Upper lobe of right lung (tissue), 1 donor: ENCODE measurements at regions not wholly inside any gene's neighbourhood (a gene's known extent, or its start where the extent isn't known, plus 50 kb on each side); places are given as distances from the start of the nearest gene placed in this dataset.

Source experiments
- ATAC-seq: fragments of 200-7000 bp; cut with Tn5 transposase; one replicate; pipeline ENCODE4 v1.9.1; 2020; ENCODE audit warnings: mild to moderate bottlenecking, moderate library complexity
- DNase-seq: peaks from one replicate; pipeline ENCODE4 v3.0.0-alpha.2; 2020
- H3K27ac ChIP-seq: fragments of 200-600 bp; one replicate; pipeline ENCODE4 v1.8.0; 2022
- H3K27me3 ChIP-seq: fragments of 200-600 bp; one replicate; pipeline ENCODE4 v1.8.0; 2022; ENCODE audit warnings: mild to moderate bottlenecking
- H3K36me3 ChIP-seq: fragments of 200-600 bp; one replicate; pipeline ENCODE4 v1.8.0; 2022
- H3K4me1 ChIP-seq: fragments of 200-600 bp; one replicate; pipeline ENCODE4 v1.8.0; 2022
- H3K4me3 ChIP-seq: fragments of 200-600 bp; one replicate; pipeline ENCODE4 v1.8.0; 2022; ENCODE audit warnings: mild to moderate bottlenecking
- H3K9me3 ChIP-seq: fragments of 200-600 bp; one replicate; pipeline ENCODE4 v1.8.0; 2022
- CTCF ChIP-seq: fragments of 200-600 bp; IDR thresholded peaks from one replicate; pipeline ENCODE4 v1.8.0; 2022; ENCODE audit warnings: antibody characterized with exemption
- intact Hi-C: fragments of 100-400 bp; cut with DNase I; formaldehyde crosslinking; loops from one replicate; pipeline ENCODE4 v1.11.0; 2022
- donor health status: DM: no; HTN: yes; CAD: no; lungs with severe emphysema.

GRCh38 chr2:183919926-183920325 is 678.4 kb upstream of the ZNF804A start:
- Histone ChIP-seq H3K36me3 (no peaks in the 10 kb centered on the region), H3K4me1 (no peaks in the 10 kb centered on the region), H3K27me3 (no peaks in the 10 kb centered on the region), H3K9me3 (no peaks in the 10 kb centered on the region), H3K4me3 (no peak overlapping the region), H3K27ac (no peak overlapping the region)
- ATAC-seq (no peak), DNase-seq (no peak)
- no peak for TF ChIP-seq CTCF
- intact Hi-C loops: no loop called here

GRCh38 chr2:183925281-183925680 is 673.0 kb upstream of the ZNF804A start:
- TF ChIP-seq CTCF: no peak
- ATAC-seq (no peak), DNase-seq (no peak)
- intact Hi-C loops: no loop called here
- H3K4me1 ChIP-seq: no peaks in the 10 kb centered on the region
- no peak overlapping the region for H3K27ac ChIP-seq
- H3K36me3 ChIP-seq: no peaks in the 10 kb centered on the region
- H3K27me3 ChIP-seq: no peaks in the 10 kb centered on the region
- no peaks in the 10 kb centered on the region for H3K9me3 ChIP-seq
- H3K4me3 ChIP-seq: no peak overlapping the region

- Histone ChIP-seq H3K27me3 (no peaks in the 10 kb centered on the region), H3K36me3 (no peaks in the 10 kb centered on the region), H3K4me3 (no peak overlapping the region), H3K9me3 (no peaks in the 10 kb centered on the region), H3K4me1 (no peaks in the 10 kb centered on the region), H3K27ac (no peak overlapping the region)
- DNase-seq: no peak
- no peak for ATAC-seq
- no peak for TF ChIP-seq CTCF
- intact Hi-C loops: no loop called here
Observed at GRCh38 chr2:183926433-183926832, 671.9 kb upstream of the ZNF804A start.

DNA sequence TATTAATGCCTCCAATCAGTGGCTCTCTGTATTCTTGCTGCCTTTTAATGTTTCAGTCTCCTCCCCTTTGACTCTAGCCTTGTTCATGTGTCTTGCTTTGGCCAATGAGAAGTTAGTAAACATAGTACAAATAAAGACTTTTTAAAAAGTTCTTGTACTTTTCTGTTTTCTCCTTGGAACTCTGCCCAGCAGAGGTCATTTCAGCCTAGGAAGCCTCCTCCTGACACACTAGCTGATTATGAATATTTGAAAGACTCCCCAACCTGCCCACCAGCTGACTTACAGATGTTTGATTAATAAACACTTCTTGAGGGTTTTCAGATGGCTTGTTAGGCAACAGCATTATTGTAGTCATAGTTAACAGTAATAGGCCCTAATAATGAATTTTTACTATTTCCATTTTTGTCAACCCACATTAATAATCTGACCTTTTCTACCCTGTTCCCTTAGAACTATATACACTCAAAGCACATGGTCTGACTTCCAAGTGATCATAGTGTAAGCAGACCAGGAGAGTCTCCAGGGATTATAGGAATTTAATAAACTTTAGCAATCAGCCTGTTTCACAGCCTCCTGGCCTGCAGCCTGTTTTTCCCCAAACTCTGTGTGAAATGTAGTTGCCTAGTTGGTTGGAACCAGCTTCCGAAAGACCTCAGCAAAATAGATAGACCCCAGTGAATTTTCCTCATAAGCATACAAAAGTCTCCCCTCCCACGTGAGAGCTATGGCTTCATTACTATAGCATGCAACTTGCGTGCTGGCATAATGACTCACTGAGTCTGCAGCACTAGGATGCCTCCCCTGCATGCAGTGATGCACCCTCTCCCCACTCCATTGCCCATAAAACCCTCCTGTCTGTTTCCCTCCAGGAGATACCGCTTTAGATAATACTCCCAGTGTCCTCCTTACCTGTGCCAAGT is 670.7 kb upstream of the ZNF804A start:
- Histone ChIP-seq H3K4me3 (no peak overlapping the region), H3K4me1 (no peaks in the 10 kb centered on the region), H3K36me3 (no peaks in the 10 kb centered on the region), H3K9me3 (no peaks in the 10 kb centered on the region), H3K27ac (no peak overlapping the region), H3K27me3 (no peaks in the 10 kb centered on the region)
- intact Hi-C loops: no loop called here
- ATAC-seq (no peak), DNase-seq (no peak)
- TF ChIP-seq CTCF: no peak

DNA sequence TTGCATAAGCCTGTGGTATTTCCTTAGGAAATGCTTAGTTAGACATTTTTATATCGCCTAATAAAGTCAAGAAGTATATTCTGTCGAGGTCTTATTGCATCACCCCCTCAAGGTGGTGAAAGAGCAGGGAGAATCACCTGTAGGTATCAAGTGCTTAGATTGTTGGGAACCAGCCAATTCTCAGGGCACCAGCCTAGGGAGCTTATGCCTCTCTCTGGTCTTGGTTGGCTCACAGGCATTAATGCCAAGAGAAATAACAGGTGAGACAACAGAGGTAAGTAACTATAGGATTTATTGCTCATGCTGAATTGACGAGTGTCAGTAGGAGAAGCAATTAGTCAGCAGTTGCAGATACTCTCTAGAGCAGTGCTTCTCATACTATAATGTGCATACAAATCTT is 663.3 kb upstream of the ZNF804A start:
- Histone ChIP-seq H3K27ac (no peak overlapping the region), H3K36me3 (no peaks in the 10 kb centered on the region), H3K4me3 (no peak overlapping the region), H3K27me3 (no peaks in the 10 kb centered on the region), H3K9me3 (no peaks in the 10 kb centered on the region), H3K4me1 (no peaks in the 10 kb centered on the region)
- TF ChIP-seq CTCF: no peak
- ATAC-seq (no peak), DNase-seq (no peak)
- intact Hi-C loops: no loop called here
